Stimulated activated CD8-positive, alpha-beta memory T cell treated with anti-CD3 and anti-CD28 coated beads, Interleukin-15, amount 100 ng/mL, for 48 hours (primary cell): ENCODE measurements at regions not wholly inside any gene's neighbourhood (a gene's known extent, or its start where the extent isn't known, plus 50 kb on each side); places are given as distances from the start of the nearest gene placed in this dataset.

ENCODE experiments used
- DNase-seq, 2 donors: peaks; one replicate each; pipeline ENCODE4 v3.0.0-alpha.2; 2020; ENCODE audit warnings: low read depth in 2 of 2

GRCh38 chr11:130711193-130711592, 205.1 kb downstream of the SNX19 start:
- DNase-seq, result no peak

DNA sequence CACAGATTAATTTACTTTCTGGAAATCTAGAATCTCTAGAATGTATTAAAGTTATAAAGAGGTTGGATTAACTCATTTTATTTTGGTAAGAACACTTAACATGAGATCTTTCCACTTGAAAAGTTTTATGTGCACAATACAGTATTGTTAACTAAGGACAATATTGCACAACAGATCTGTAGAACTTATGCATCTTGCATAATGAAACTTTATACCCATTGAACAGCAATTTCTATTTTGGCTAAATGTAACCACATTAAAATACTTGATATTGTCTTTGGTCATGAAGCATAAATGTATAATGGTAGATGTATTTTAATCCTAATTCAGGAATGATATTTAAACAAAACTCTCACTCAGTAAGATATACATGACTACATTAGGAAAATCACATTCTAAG, 203.8 kb downstream of the SNX19 start:
- no peak for DNase-seq

DNA sequence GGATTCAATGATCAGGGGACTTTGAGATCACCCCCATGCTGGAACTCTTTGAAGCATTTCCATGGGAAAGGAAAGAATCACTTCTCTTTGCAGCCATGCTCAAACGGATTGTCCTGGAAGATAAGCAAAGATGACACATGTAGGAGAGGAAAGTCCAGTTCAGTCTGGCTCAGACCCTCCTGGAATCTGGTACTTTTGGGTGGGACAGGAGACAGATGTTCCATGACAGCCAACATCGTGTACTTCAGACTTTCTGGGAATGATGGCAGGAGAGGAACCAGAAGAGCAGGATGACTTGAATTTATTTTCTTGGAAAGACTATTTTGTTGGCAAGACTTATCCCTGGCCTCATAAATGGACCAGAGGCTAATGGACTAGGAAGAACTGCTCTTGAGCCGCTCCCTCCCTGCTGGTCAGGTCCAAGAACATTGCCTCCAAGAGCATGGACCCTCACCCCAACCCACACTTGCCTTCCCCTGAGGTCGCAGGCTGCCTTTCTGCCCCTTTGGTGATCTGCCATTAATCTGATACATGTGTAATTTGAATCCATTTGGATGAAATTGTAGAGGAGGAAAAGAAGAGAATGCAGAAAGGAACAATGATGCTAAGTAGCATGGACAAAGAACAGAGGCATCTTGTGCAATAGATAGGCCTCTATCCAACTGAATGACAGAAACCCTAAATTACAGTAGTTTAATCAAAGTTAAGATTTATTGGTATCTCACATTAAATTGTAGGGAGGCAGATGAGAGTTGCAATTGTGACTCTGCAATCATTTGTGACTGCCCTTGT, 201.0 kb downstream of the SNX19 start:
- DNase-seq, result no peak

GRCh38 chr11:130715877-130716220, 200.4 kb downstream of the SNX19 start:
- DNase-seq, result no peak

DNA sequence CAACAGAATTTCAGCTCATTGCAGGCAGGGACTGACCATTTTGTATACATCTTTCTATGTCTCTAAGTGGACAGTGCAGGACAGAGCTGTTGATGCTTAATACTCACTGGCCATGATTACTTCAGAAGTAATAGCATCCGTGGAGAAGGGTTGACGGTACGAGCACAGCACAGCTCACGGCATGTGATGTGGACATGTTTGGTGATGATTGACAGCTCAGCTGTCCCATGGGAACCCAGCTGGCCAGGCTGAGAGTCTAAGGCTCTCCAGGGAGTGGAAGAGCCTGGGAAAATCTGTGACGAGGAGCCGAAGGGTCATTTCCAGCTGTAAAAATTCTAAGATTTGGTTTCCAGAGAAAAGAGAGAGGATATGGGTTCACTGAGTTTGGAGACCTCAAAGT, 198.2 kb downstream of the SNX19 start:
- no peak for DNase-seq

DNA sequence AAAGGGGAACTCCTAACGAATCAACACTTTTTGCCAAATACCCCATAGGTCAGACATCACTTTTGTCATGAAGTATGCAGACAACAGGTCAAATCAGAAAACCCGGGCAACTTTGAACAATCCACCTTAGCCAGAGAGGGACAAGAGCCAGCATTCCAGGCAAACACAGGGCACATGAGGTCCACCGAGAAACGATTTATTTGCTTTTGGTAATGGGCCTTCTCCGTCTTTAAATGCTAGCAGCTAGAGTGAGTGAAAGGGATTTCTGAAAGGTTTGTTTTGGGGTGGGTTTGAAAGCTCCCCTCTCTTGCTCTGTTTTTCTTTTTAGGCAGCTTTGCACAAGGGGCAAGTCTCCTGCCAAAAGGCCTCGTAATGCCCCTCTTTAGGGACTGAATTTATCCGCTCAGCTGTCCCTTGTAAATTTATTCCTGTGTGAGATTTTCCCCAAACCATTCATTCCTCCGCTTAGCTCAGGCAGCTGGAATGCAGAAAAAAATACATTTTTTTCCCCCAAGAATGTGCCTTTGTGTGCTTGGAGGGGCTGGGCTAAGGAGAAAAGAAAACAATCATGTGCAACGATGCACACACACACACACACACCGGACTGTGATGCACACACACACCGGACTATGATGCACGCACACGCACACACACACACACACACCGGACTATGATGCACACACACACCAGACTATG, 196.9 kb downstream of the SNX19 start:
- no peak for DNase-seq

- no peak for DNase-seq
These were observed 195.9 kb downstream of the SNX19 start for GRCh38 chr11:130720232-130721022.

DNA sequence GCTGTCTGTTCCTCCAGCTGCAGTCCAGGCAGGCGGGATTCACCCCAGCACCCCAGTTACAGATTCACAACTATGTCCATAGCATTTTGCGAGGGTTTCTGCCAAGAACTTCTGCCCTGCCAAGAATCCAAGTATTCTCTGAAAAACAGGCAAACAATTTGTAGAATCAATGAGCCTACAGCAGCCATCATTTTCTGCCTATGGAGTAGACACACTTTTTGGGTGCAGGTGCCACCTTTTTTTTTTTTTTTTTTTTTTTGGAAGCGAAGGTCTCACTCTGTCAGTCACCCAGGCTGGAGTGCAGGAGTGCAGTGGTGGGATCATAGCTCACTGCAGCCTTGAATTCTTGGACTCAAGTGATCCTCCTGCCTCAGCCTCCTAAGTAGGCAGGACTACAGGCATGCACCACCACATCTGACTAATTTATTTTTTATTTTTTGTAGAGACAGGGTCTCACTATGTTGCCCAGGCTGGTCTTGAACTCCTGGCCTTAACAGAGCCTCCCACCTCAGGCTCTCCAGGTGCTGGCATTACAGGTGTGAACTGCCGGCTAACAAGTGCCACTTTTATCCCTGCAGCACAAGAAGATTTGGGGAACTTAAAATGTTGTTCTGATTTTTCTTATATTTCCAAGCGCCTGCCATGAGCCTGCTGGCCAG, 195.1 kb downstream of the SNX19 start:
- no peak for DNase-seq

- no peak for DNase-seq
These were observed 194.5 kb downstream of the SNX19 start for GRCh38 chr11:130721736-130722135.

GRCh38 chr11:130722401-130722800, 193.9 kb downstream of the SNX19 start:
- no peak for DNase-seq

DNA sequence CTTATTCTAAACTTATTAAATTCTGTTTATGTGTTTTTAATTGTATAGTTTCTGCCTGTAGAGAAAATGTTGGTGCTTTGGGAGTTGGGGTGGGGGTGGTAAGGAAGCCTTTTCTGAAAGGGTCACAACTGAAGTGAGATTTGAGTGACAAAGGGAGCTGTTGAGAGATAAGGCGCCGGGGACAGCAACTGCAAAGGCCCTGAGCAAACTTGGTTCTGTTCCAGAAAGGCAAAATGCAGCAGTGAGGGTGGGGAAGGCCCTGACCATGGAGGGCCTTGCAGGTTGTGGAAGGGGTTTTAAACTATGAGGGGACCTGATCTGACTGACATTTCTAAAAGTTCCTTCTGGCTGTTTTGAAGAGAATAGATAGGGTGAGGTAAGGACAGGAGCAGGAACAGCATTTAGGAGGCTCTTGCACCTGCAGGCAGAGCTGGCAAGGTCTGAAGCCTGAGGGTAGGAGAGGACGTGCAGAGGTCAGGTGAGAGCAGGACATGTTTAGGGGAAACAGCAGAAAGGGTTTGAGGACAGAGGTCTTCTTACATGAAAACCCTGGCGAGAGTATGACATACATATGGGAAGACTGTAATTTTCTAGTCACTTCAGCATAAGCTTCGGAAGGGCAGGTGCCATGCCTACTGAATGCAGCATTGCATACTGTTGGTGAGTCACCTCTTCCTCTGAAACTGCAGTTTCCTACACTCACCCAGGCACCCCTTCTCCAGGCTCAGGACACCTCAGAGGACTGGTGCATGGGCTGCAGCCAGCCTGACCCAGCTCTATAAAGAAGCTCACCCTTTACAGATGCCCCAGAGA, 190.7 kb downstream of the SNX19 start:
- no peak for DNase-seq

GRCh38 chr11:130726234-130727037, 189.8 kb downstream of the SNX19 start:
- DNase-seq, result no peak

DNA sequence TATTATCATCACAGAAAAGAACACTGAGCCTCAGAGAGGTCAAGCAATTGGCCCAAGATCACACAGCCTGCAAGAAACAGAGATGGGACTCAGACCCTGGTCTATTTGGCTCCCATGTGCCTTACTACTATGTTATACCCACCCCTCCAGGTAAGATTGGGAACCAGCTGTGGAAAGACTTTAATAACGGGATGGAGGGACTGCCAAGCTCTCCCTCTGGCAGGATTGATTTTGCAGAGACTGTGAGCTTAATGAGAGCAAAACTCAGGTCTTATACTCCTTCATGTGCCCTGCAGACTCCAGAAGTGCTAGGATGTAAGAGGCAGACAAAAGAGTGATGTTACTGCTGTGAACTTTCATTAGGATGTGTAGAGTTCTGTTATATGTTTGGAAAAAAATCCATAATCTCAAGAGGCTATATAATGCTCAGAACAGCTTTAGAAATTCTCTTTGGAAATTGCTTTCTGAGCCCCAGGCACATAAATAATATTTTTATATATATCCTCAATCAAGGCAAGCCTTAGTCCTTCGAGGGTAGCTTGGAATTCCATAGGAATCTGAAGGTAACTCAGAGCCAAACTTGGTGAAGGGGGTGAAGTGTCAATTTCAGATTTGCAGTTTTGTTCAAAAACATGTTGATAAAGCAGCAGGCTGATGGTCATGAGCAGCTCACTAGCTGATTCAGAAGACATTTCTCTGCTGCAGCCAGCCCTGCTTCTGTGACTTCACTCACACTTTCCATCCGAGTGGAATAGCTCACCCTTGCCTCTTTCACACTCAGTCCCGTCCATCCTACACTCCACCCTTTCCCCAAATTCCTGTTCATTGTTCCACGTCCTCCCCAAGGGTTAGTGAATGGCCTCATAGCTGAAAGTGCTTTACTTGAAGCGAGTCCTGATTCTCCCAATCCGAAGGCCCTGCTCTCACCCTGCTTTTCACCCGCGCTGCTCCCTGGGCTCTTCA, 188.8 kb downstream of the SNX19 start:
- no peak for DNase-seq

- no peak for DNase-seq
These were observed 187.8 kb downstream of the SNX19 start for GRCh38 chr11:130728185-130729180.

GRCh38 chr11:130729193-130729592, 187.1 kb downstream of the SNX19 start:
- no peak for DNase-seq

- DNase-seq, result no peak
These were observed 186.5 kb downstream of the SNX19 start for GRCh38 chr11:130729678-130730300.

GRCh38 chr11:130731401-130731800, 184.9 kb downstream of the SNX19 start:
- DNase-seq, result no peak

DNA sequence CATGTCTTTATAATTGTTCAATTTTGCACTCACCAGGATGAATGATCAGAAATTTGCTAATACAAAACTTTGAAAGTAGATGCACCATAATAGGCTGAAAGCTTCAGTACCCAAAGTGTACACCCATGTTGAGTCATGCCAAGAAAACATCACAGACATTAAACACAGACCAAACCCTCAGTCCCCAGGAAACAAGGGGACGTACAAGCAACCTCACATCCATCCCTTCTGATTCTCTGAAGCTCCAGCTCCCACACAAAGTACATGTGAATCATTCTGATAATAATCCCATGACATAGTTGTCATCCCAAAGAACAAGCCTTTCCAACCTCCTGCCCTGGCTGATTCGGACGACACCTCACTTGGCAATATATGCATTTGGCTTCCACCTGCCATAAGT, 183.8 kb downstream of the SNX19 start:
- no peak for DNase-seq
